ENCODE measurements at regions not wholly inside any gene's neighbourhood (a gene's known extent, or its start where the extent isn't known, plus 50 kb on each side); places are given as distances from the start of the nearest gene placed in this dataset.

- ChIA-PET RAD21 (ENCODE audit: low non-redundant PET in 1 of 2, low total read pairs in 2 of 2, uncharacterized antibody in 2 of 2, unreplicated experiment in 2 of 2) (no interaction called here), CTCF (no interaction called here)
These were observed 343.5 kb downstream of the RBM43 start for GRCh38 chr2:150917961-150918713.

More at GRCh38 chr2:150917961-150918713, 343.5 kb downstream of the RBM43 start:
- Histone ChIP-seq H3K79me2 (ENCODE audit: insufficient read depth, low read length) (no peaks in the 10 kb centered on the region), H3K4me1 (ENCODE audit: control insufficient read depth in 1 of 2, insufficient read depth in 2 of 2, low read length in 2 of 2) (no peaks in the 10 kb centered on the region), H4K20me1 (ENCODE audit: insufficient read depth) (no peaks in the 10 kb centered on the region), H3K36me3 (ENCODE audit: control insufficient read depth in 1 of 2, insufficient read depth in 2 of 2, low read length in 2 of 2) (no peaks in the 10 kb centered on the region), H3K9me3 (ENCODE audit: control insufficient read depth in 1 of 2, insufficient read depth in 1 of 2, low read depth in 1 of 2, low read length in 2 of 2) (no peaks in the 10 kb centered on the region), H2AFZ (ENCODE audit: low read depth, low read length, poor library complexity, severe bottlenecking) (no peak overlapping the region), H3K4me3 (replicated peaks in 1 of 2; ENCODE audit: low read depth in 1 of 2, low read length in 2 of 2) (no peak overlapping the region), H3K9me2 (ENCODE audit: insufficient read depth) (no peaks in the 10 kb centered on the region), H3K27me3 (ENCODE audit: insufficient read depth, low read length) (no peaks in the 10 kb centered on the region), H3K27ac (ENCODE audit: low read depth, low read length) (no peak overlapping the region), H3K4me2 (ENCODE audit: low read length) (no peak overlapping the region), H3K9ac (ENCODE audit: low read length) (no peak overlapping the region)
- DNase-seq (ENCODE audit: low read depth, low spot score): no peak
- ATAC-seq: no peak
- BruUV-seq (replicated peaks): no TSS peak
- POLR2A ChIA-PET: no interaction called here
- TF ChIP-seq SRF (IDR thresholded peaks at IDR 0.05; ENCODE audit: low read depth): no peak
- TF ChIP-seq TCF7L2 (IDR thresholded peaks at IDR 0.05; ENCODE audit: borderline replicate concordance, extremely low read depth, insufficient read depth, insufficient read length): no peak
- no peak for TF ChIP-seq REST (IDR thresholded peaks at IDR 0.05; ENCODE audit: low read depth)
- no peak for TF ChIP-seq SP1 (IDR thresholded peaks at IDR 0.05; ENCODE audit: low read depth)
- TF ChIP-seq, protein P1, sequence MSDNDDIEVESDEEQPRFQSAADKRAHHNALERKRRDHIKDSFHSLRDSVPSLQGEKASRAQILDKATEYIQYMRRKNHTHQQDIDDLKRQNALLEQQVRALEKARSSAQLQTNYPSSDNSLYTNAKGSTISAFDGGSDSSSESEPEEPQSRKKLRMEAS (IDR thresholded peaks at IDR 0.05): no peak
- no peak for TF ChIP-seq POLR2AphosphoS5 (IDR thresholded peaks at IDR 0.05; ENCODE audit: low read depth, low read length)
- no peak for TF ChIP-seq FOSL1 (IDR thresholded peaks at IDR 0.05; ENCODE audit: low read depth)
- no peak for TF ChIP-seq EGR1 (IDR thresholded peaks at IDR 0.05; ENCODE audit: low read depth)
- no peak for TF ChIP-seq ELF1 (IDR thresholded peaks at IDR 0.05; ENCODE audit: borderline replicate concordance, low read depth)
- no peak for TF ChIP-seq CEBPB (IDR thresholded peaks at IDR 0.05; ENCODE audit: low read depth)
- TF ChIP-seq ZFX (IDR thresholded peaks at IDR 0.05): no peak
- no peak for TF ChIP-seq SIN3A (IDR thresholded peaks at IDR 0.05; ENCODE audit: low read depth)
- no peak for TF ChIP-seq EZH2phosphoT487 (IDR thresholded peaks at IDR 0.05; ENCODE audit: borderline replicate concordance)
- no peak for TF ChIP-seq JUND (IDR thresholded peaks at IDR 0.05)
- no peak for TF ChIP-seq RAD21 (IDR thresholded peaks at IDR 0.05; ENCODE audit: low read depth)
- no peak for TF ChIP-seq ATF3 (IDR thresholded peaks at IDR 0.05)
- no peak for TF ChIP-seq CBX3 (IDR thresholded peaks at IDR 0.05; ENCODE audit: low read depth)
- TF ChIP-seq, protein P2, sequence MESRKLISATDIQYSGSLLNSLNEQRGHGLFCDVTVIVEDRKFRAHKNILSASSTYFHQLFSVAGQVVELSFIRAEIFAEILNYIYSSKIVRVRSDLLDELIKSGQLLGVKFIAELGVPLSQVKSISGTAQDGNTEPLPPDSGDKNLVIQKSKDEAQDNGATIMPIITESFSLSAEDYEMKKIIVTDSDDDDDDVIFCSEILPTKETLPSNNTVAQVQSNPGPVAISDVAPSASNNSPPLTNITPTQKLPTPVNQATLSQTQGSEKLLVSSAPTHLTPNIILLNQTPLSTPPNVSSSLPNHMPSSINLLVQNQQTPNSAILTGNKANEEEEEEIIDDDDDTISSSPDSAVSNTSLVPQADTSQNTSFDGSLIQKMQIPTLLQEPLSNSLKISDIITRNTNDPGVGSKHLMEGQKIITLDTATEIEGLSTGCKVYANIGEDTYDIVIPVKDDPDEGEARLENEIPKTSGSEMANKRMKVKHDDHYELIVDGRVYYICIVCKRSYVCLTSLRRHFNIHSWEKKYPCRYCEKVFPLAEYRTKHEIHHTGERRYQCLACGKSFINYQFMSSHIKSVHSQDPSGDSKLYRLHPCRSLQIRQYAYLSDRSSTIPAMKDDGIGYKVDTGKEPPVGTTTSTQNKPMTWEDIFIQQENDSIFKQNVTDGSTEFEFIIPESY (IDR thresholded peaks at IDR 0.05; ENCODE audit: extremely low read depth, insufficient replicate concordance, low read length): no peak
- TF ChIP-seq EZH2 (IDR thresholded peaks at IDR 0.05): no peak
- TF ChIP-seq YY1 (IDR thresholded peaks at IDR 0.05; ENCODE audit: extremely low read depth, insufficient replicate concordance, low read depth, low read length): no peak
- intact Hi-C loops (cut with micrococcal nuclease): no loop called here
